ENCODE measurements at regions not wholly inside any gene's neighbourhood (a gene's known extent, or its start where the extent isn't known, plus 50 kb on each side); places are given as distances from the start of the nearest gene placed in this dataset.

DNA sequence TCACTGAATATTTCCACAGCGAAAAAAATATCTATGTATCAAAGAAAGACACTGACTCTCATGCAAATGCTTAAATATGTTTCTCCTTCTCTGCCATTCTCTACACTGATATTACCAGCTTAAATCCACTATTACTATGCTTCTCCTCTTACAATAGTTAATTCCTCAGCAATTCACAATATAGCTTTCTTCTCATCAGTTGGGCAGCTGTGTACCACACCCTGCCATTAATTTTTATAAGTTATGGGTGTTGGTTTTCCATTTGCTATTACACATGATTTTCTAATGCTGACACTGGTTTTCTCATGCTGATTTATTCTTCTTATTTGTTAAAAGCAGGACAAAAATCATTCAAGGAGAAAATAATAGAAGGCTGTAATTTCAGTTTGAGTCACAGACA lies 251.8 kb downstream of the TBX15 start:
- no peaks in the 10 kb centered on the region for H3K4me1 ChIP-seq (ENCODE audit: control insufficient read depth, extremely low read depth, insufficient read depth, low read length)
- FAIRE-seq, result no peak

DNA sequence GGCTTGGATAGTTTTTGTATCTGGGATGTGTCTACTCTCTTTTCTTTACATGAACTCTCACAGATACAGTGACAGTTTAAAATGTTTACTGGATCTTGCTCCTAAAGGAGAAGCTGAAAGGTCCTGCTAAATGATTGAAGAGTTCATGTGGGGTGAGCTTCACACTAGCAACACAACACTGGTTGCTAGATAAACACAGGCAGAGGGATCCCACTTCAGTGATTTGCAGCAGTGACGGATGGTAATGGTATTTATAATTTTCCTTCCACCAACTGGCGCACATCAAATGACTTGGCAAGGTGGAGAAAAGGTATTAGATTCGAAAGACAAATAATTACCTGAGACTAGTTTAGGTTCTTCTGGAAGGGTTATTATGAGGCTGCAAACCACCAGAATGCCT lies 270.2 kb downstream of the TBX15 start:
- H3K9ac ChIP-seq (ENCODE audit: control insufficient read depth, extremely low read depth, insufficient read depth, low read length), result no peak overlapping the region
- no peaks in the 10 kb centered on the region for H3K9me1 ChIP-seq (ENCODE audit: control insufficient read depth, extremely low read depth, insufficient read depth, low read length)
- H3K9me3 ChIP-seq (ENCODE audit: control insufficient read depth, low read depth, low read length), result no peaks in the 10 kb centered on the region
- H3K27me3 ChIP-seq (ENCODE audit: control insufficient read depth, extremely low read depth, insufficient read depth, low read length), result no peaks in the 10 kb centered on the region
- H3K27ac ChIP-seq (ENCODE audit: control insufficient read depth, insufficient read depth, low read length), result no peak overlapping the region
- DNase-seq (ENCODE audit: low read depth, low spot score) (no peak), FAIRE-seq (no peak)
- no peaks in the 10 kb centered on the region for H3K36me3 ChIP-seq (ENCODE audit: control insufficient read depth in 2 of 2, extremely low read depth in 1 of 2, insufficient read depth in 2 of 2, low read length in 2 of 2)
- H2AFZ ChIP-seq (ENCODE audit: control insufficient read depth, low read length), result no peak overlapping the region
- H3K79me2 ChIP-seq (ENCODE audit: control insufficient read depth, insufficient read depth, low read length), result no peaks in the 10 kb centered on the region
- H3K4me3 ChIP-seq (ENCODE audit: control insufficient read depth in 2 of 3, extremely low read depth in 1 of 3, insufficient read depth in 2 of 3, low read depth in 1 of 3, low read length in 3 of 3), result no peak overlapping the region
- TF ChIP-seq EZH2 (IDR thresholded peaks at IDR 0.05; ENCODE audit: low read length), result no peak
- TF ChIP-seq, protein P1, sequence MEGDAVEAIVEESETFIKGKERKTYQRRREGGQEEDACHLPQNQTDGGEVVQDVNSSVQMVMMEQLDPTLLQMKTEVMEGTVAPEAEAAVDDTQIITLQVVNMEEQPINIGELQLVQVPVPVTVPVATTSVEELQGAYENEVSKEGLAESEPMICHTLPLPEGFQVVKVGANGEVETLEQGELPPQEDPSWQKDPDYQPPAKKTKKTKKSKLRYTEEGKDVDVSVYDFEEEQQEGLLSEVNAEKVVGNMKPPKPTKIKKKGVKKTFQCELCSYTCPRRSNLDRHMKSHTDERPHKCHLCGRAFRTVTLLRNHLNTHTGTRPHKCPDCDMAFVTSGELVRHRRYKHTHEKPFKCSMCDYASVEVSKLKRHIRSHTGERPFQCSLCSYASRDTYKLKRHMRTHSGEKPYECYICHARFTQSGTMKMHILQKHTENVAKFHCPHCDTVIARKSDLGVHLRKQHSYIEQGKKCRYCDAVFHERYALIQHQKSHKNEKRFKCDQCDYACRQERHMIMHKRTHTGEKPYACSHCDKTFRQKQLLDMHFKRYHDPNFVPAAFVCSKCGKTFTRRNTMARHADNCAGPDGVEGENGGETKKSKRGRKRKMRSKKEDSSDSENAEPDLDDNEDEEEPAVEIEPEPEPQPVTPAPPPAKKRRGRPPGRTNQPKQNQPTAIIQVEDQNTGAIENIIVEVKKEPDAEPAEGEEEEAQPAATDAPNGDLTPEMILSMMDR (optimal IDR thresholded peaks at IDR 0.05 in 1 of 3, IDR thresholded peaks at IDR 0.05 in 1 of 3, conservative IDR thresholded peaks at IDR 0.05 in 1 of 3; ENCODE audit: extremely low read depth in 1 of 3, insufficient read depth in 2 of 3, low read length in 3 of 3), result no peak
- H3K4me2 ChIP-seq (ENCODE audit: control insufficient read depth, extremely low read depth, insufficient read depth, low read depth, low read length), result no peak overlapping the region
- H3K4me1 ChIP-seq (ENCODE audit: control insufficient read depth, extremely low read depth, insufficient read depth, low read length), result no peaks in the 10 kb centered on the region
- H4K20me1 ChIP-seq (ENCODE audit: control insufficient read depth, extremely low read depth, insufficient read depth, low read length), result no peaks in the 10 kb centered on the region
- dilution Hi-C loops (cut with MboI; ENCODE audit: extremely low pct_ligation_motif_present, low sequenced_read_pairs), result no loop called here

More for the DNA sequence above, 251.8 kb downstream of the TBX15 start:
- Histone ChIP-seq H3K9ac (ENCODE audit: control insufficient read depth, extremely low read depth, insufficient read depth, low read length) (no peak overlapping the region), H3K36me3 (ENCODE audit: control insufficient read depth in 2 of 2, extremely low read depth in 1 of 2, insufficient read depth in 2 of 2, low read length in 2 of 2) (no peaks in the 10 kb centered on the region), H3K27me3 (ENCODE audit: control insufficient read depth, extremely low read depth, insufficient read depth, low read length) (no peaks in the 10 kb centered on the region), H2AFZ (ENCODE audit: control insufficient read depth, low read length) (no peak overlapping the region), H3K4me3 (ENCODE audit: control insufficient read depth in 2 of 3, extremely low read depth in 1 of 3, insufficient read depth in 2 of 3, low read depth in 1 of 3, low read length in 3 of 3) (no peak overlapping the region), H3K4me2 (ENCODE audit: control insufficient read depth, extremely low read depth, insufficient read depth, low read depth, low read length) (no peak overlapping the region), H3K27ac (ENCODE audit: control insufficient read depth, insufficient read depth, low read length) (no peak overlapping the region), H3K9me1 (ENCODE audit: control insufficient read depth, extremely low read depth, insufficient read depth, low read length) (no peaks in the 10 kb centered on the region), H3K9me3 (ENCODE audit: control insufficient read depth, low read depth, low read length) (no peaks in the 10 kb centered on the region), H4K20me1 (ENCODE audit: control insufficient read depth, extremely low read depth, insufficient read depth, low read length) (no peaks in the 10 kb centered on the region), H3K79me2 (ENCODE audit: control insufficient read depth, insufficient read depth, low read length) (no peaks in the 10 kb centered on the region)
- dilution Hi-C loops (cut with MboI; ENCODE audit: extremely low pct_ligation_motif_present, low sequenced_read_pairs), result no loop called here
- no peak for DNase-seq (ENCODE audit: low read depth, low spot score)
- TF ChIP-seq, protein P1 (optimal IDR thresholded peaks at IDR 0.05 in 1 of 3, IDR thresholded peaks at IDR 0.05 in 1 of 3, conservative IDR thresholded peaks at IDR 0.05 in 1 of 3; ENCODE audit: extremely low read depth in 1 of 3, insufficient read depth in 2 of 3, low read length in 3 of 3), result no peak
- no peak for TF ChIP-seq EZH2 (IDR thresholded peaks at IDR 0.05; ENCODE audit: low read length)
